ENCODE measurements at regions not wholly inside any gene's neighbourhood (a gene's known extent, or its start where the extent isn't known, plus 50 kb on each side); places are given as distances from the start of the nearest gene placed in this dataset.

DNA sequence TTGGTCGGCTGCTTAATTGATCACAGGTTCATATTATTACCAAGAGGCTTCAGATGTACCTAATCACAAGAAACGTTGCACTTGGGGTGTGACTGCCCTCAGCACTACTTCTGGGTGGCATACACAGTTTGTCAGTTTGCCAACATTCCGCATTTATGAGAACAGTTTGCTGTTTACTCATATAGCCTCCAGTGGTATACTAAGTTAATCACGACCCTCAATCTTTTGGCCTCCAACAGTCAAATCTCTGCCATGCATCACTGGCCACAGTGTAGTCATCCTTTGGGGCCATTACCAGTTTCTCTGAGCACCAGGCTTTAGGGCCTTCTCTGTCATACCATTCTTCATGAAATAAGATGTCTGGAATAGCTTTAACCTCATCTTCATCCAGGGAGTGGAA lies 62.8 kb upstream of the BCL9 start:
- TF ChIP-seq, protein P1, sequence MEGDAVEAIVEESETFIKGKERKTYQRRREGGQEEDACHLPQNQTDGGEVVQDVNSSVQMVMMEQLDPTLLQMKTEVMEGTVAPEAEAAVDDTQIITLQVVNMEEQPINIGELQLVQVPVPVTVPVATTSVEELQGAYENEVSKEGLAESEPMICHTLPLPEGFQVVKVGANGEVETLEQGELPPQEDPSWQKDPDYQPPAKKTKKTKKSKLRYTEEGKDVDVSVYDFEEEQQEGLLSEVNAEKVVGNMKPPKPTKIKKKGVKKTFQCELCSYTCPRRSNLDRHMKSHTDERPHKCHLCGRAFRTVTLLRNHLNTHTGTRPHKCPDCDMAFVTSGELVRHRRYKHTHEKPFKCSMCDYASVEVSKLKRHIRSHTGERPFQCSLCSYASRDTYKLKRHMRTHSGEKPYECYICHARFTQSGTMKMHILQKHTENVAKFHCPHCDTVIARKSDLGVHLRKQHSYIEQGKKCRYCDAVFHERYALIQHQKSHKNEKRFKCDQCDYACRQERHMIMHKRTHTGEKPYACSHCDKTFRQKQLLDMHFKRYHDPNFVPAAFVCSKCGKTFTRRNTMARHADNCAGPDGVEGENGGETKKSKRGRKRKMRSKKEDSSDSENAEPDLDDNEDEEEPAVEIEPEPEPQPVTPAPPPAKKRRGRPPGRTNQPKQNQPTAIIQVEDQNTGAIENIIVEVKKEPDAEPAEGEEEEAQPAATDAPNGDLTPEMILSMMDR (conservative IDR thresholded peaks at IDR 0.05), result no peak
- TF ChIP-seq ZFX (IDR thresholded peaks at IDR 0.05), result 0 out of 2 replicates have a peak, but pooled peaks have one; percentile 9

Measured in C4-2B (cell line).